Mucosa of descending colon (tissue), 3 donors: ENCODE measurements at regions not wholly inside any gene's neighbourhood (a gene's known extent, or its start where the extent isn't known, plus 50 kb on each side); places are given as distances from the start of the nearest gene placed in this dataset.

ENCODE experiments used
- ATAC-seq: fragments of 200-7000 bp; cut with Tn5 transposase; one replicate; pipeline ENCODE4 v1.9.1; 2020; ENCODE audit warnings: mild to moderate bottlenecking, moderate library complexity
- DNase-seq, 3 donors: peaks; one replicate each; pipeline ENCODE4 v3.0.0-alpha.2; 2020
- H3K36me3 ChIP-seq: fragments of 200-600 bp; one replicate; pipeline ENCODE4 v1.8.0; 2021; ENCODE audit warnings: low read depth, mild to moderate bottlenecking
- H3K4me1 ChIP-seq: fragments of 200-600 bp; one replicate; pipeline ENCODE4 v1.8.0; 2021; ENCODE audit warnings: low read depth, mild to moderate bottlenecking
- H3K4me3 ChIP-seq: fragments of 200-600 bp; one replicate; pipeline ENCODE4 v1.8.0; 2021; ENCODE audit warnings: mild to moderate bottlenecking
- H3K9me3 ChIP-seq: fragments of 200-600 bp; one replicate; pipeline ENCODE4 v1.8.0; 2021; ENCODE audit warnings: mild to moderate bottlenecking
- CTCF ChIP-seq: fragments of 200-600 bp; IDR thresholded peaks from one replicate; pipeline ENCODE4 v1.8.0; 2022; ENCODE audit warnings: antibody characterized with exemption, mild to moderate bottlenecking
- intact Hi-C, 2 donors: fragments of 100-400 bp; cut with DNase I in 1 of 2; cut with micrococcal nuclease in 1 of 2; formaldehyde crosslinking; loops; one replicate each; pipeline versions ENCODE4 v1.11.0 to v1.11.1; 2022; cut with DNase I, micrococcal nuclease
- donor health status: DM: no; HTN: no; CAD: no; lungs with moderate emphysema.
- donor health status: DM: no; HTN: no; CAD: no.
- donor health status: DM: no; HTN: yes; CAD: no.

- TF ChIP-seq CTCF, result no peak
- peak; percentile 40 for ATAC-seq
- intact Hi-C loops, result no loop called here
- Histone ChIP-seq H3K4me1 (peaks cover 13% of the 10 kb centered on the region), H3K9me3 (no peaks in the 10 kb centered on the region), H3K4me3 (no peak overlapping the region), H3K36me3 (no peaks in the 10 kb centered on the region)
- peak in 1 of 3 donors; percentile 34 for DNase-seq
Measured at GRCh38 chr16:85309656-85310587, 197.7 kb upstream of the CIBAR2 start.

DNA sequence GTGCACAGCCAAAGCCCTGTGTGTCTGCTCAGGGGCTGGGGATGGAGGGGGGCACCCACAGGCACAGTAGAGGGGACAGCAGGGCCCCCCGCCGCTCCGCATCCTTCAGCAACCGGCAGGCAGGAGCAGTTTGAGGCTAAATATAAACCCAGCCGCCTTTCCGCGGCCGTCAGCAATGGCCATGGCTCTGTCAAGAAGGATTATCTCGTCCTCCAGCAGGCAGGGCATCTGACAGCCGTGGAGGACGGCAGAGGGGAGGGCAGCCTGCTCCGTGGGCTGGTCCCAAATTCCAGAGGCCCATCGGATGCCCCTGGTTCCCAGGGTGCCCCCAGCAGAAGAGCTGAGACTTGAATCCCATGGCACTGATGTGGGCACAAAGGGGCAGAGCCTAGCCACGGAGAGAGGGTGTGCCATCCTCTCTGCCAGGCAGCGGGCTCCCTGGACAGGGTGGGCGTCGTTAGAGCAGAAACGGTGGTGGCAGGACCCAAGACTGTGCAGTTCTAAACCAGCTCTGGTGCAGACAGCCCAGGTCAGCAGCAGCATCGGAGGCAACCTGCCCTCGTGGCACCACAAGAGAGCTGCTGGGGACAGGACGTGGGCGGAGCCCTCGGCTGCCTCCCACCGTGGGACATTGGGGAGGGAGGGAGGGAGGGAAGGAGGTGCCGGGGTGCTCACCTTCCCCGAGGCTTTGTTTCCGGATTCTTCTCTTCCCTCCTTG lies 198.8 kb upstream of the CIBAR2 start:
- Histone ChIP-seq H3K4me1 (peaks cover 8% of the 10 kb centered on the region), H3K36me3 (no peaks in the 10 kb centered on the region), H3K9me3 (no peaks in the 10 kb centered on the region), H3K4me3 (no peak overlapping the region)
- no peak for DNase-seq
- intact Hi-C loops, result no loop called here
- no peak for TF ChIP-seq CTCF
- ATAC-seq, result no peak

DNA sequence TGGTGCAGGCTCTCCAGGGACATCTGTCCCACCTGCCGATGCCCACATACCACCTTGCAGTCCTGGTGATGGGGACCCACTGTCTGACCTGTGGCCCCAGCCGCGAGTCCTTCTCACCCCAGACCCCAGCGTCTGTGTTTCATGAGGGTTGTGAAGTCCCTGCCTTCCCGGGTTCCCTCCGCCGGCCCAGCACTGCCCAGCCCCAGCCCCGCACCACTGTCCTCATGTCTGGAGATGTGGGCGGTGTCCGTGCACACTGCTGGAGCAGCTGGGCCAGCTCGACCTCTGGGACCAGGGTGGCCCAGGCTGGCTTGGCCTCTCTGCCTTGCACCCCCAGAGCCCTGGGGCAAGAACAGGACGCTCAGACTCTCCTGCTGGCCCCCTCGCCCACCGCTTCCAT lies 199.5 kb upstream of the CIBAR2 start:
- Histone ChIP-seq H3K4me1 (peaks cover 6% of the 10 kb centered on the region), H3K4me3 (no peak overlapping the region), H3K36me3 (no peaks in the 10 kb centered on the region), H3K9me3 (no peaks in the 10 kb centered on the region)
- TF ChIP-seq CTCF, result no peak
- DNase-seq (no peak), ATAC-seq (no peak)
- intact Hi-C loops, result no loop called here

- intact Hi-C loops, result no loop called here
- Histone ChIP-seq H3K36me3 (no peaks in the 10 kb centered on the region), H3K4me3 (no peak overlapping the region), H3K4me1 (peaks cover 6% of the 10 kb centered on the region), H3K9me3 (no peaks in the 10 kb centered on the region)
- DNase-seq (no peak), ATAC-seq (no peak)
- TF ChIP-seq CTCF, result no peak
Measured at GRCh38 chr16:85312174-85312573, 199.9 kb upstream of the CIBAR2 start.

DNA sequence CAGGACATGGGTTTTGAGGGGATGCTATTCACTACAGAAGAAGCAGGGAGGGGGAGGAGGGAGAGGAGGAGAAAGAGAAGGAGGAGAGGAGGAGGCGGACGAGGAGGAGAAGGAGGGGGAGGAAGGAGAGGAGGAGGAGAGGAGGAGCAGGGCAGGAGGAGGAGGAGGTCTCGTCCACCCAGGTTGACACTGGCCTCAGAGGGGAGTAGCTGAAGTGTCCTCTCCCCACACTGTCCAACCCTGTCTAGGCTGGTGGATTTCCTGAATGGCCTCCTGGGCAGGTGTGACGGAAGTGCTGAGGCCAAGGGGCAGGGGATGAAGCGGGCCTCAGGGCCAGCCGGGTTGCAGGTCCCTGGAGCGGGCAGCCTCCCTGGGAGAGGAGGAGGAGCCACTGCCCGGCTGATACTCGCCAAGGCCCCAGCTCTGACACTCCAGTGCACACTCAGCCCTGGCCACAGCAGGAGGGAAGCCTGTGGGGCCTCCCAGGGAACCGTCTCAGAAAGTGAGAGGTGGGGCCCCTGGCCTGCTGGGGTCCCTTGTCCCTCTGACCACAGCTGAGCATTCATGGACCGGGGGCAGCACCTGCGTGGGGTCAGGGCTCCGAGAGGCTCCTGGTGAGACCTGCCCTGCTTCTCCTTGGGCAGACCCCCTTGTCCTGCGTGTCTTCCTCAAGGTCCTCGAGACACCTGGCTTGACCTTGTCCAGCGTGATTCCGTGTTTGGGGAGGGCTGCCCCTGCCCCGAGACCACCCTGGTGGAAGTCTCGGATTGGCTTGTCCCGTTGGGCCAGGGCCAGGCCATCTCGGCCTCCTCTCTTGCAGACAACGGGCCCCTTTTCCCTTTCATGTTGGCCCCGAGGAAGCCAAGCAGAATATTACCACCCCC lies 200.6 kb upstream of the CIBAR2 start:
- Histone ChIP-seq H3K9me3 (no peaks in the 10 kb centered on the region), H3K4me3 (no peak overlapping the region), H3K4me1 (peaks cover 6% of the 10 kb centered on the region), H3K36me3 (no peaks in the 10 kb centered on the region)
- intact Hi-C loops, result no loop called here
- TF ChIP-seq CTCF, result no peak
- DNase-seq (no peak), ATAC-seq (no peak)
